PFSK-1 (cell line): ENCODE measurements at regions not wholly inside any gene's neighbourhood (a gene's known extent, or its start where the extent isn't known, plus 50 kb on each side); places are given as distances from the start of the nearest gene placed in this dataset.

Experiments
- POLR2AphosphoS5 ChIP-seq: IDR thresholded peaks from 2 replicates; pipeline ENCODE4 v1.6.1; 2012; ENCODE audit warnings: low read depth, mild to moderate bottlenecking, control low read depth, low read length, moderate library complexity
- SIN3A ChIP-seq: IDR thresholded peaks from 2 replicates; pipeline ENCODE4 v1.6.1; 2012; ENCODE audit warnings: mild to moderate bottlenecking, low read length, moderate library complexity, borderline replicate concordance; ENCODE audit not compliant: insufficient read depth
- TAF1 ChIP-seq: IDR thresholded peaks from 2 replicates; pipeline ENCODE4 v1.6.1; 2012; ENCODE audit warnings: low read length, control low read depth, borderline replicate concordance; ENCODE audit not compliant: insufficient read depth

DNA sequence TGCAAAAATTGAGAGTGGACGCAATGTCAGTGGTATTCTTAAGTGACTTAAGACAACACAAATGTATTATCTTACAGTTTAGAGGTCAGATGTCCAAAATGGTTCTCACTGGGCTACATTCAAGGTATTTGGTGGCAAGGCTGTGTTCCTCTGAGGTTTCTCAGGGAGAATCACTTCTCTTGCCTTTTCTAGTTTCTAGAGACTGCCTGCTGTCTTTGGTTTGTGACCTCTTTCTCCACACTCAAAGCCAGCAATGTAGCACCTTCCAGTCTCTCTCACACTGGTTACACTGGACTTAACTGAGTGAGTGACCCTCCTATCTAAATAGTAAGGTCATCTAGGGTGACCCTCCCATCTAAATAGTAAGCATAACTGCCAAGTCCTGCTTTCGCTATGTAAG, 613.2 kb upstream of the COBL start:
- TF ChIP-seq TAF1 (no peak), POLR2AphosphoS5 (no peak), SIN3A (no peak)
